C4-2B (cell line): ENCODE measurements at regions not wholly inside any gene's neighbourhood (a gene's known extent, or its start where the extent isn't known, plus 50 kb on each side); places are given as distances from the start of the nearest gene placed in this dataset.

Source experiments
- ZFX ChIP-seq: fragments of 450-650 bp; IDR thresholded peaks from 2 replicates; pipeline ENCODE4 v1.6.1; 2017
- TF ChIP-seq, protein P1 (sequence below): fragments of 450-650 bp; conservative IDR thresholded peaks from 2 replicates; pipeline ENCODE4 v1.5.1; 2017; ENCODE audit warnings: mild to moderate bottlenecking

- TF ChIP-seq, protein P1, sequence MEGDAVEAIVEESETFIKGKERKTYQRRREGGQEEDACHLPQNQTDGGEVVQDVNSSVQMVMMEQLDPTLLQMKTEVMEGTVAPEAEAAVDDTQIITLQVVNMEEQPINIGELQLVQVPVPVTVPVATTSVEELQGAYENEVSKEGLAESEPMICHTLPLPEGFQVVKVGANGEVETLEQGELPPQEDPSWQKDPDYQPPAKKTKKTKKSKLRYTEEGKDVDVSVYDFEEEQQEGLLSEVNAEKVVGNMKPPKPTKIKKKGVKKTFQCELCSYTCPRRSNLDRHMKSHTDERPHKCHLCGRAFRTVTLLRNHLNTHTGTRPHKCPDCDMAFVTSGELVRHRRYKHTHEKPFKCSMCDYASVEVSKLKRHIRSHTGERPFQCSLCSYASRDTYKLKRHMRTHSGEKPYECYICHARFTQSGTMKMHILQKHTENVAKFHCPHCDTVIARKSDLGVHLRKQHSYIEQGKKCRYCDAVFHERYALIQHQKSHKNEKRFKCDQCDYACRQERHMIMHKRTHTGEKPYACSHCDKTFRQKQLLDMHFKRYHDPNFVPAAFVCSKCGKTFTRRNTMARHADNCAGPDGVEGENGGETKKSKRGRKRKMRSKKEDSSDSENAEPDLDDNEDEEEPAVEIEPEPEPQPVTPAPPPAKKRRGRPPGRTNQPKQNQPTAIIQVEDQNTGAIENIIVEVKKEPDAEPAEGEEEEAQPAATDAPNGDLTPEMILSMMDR: no peak
- no peak for TF ChIP-seq ZFX
Observed at GRCh38 chr1:106319612-106320011, 736.9 kb upstream of the PRMT6 start.
